Hepatocyte (in vitro differentiated cells): ENCODE measurements at regions not wholly inside any gene's neighbourhood (a gene's known extent, or its start where the extent isn't known, plus 50 kb on each side); places are given as distances from the start of the nearest gene placed in this dataset.
A peak's percentile ranks its signal among the peaks of the same experiment; 100 is the strongest.

ENCODE experiments used
- DNase-seq: peaks from one replicate; pipeline ENCODE4 v3.0.0-alpha.2; 2016; ENCODE audit warnings: low spot score
- H2AFZ ChIP-seq: fragments of 200-600 bp; sonication (generic); 2 replicates; pipeline ENCODE4 v1.6.0; 2016; ENCODE audit warnings: antibody characterized with exemption, mild to moderate bottlenecking
- H3K27ac ChIP-seq: fragments of 200-600 bp; sonication (generic); 2 replicates; pipeline ENCODE4 v1.5.1; 2016; ENCODE audit warnings: mild to moderate bottlenecking
- H3K27me3 ChIP-seq: fragments of 200-600 bp; sonication (generic); 2 replicates; pipeline ENCODE4 v1.6.1; 2016
- H3K36me3 ChIP-seq: fragments of 200-600 bp; sonication (generic); replicated peaks from 2 replicates; pipeline ENCODE4 v1.5.1; 2016; ENCODE audit warnings: low read depth; ENCODE audit not compliant: insufficient read depth
- H3K4me1 ChIP-seq: fragments of 200-600 bp; sonication (generic); 2 replicates; pipeline ENCODE4 v1.5.1; 2016; ENCODE audit warnings: mild to moderate bottlenecking, moderate library complexity; ENCODE audit not compliant: insufficient read depth
- H3K4me2 ChIP-seq: fragments of 200-600 bp; sonication (generic); 2 replicates; pipeline ENCODE4 v1.6.0; 2016
- H3K4me3 ChIP-seq: fragments of 200-600 bp; sonication (generic); 2 replicates; pipeline ENCODE4 v1.5.1; 2016; ENCODE audit warnings: mild to moderate bottlenecking
- H3K79me2 ChIP-seq: fragments of 200-600 bp; sonication (generic); 2 replicates; pipeline ENCODE4 v1.6.0; 2017; ENCODE audit warnings: mild to moderate bottlenecking
- H3K9me2 ChIP-seq: fragments of 200-600 bp; sonication (generic); replicated peaks from 2 replicates; pipeline ENCODE4 v1.6.0; 2017; ENCODE audit warnings: mild to moderate bottlenecking; ENCODE audit not compliant: insufficient read depth
- H3K9me3 ChIP-seq: fragments of 200-600 bp; sonication (generic); 2 replicates; pipeline ENCODE4 v1.5.1; 2016; ENCODE audit warnings: low read depth, mild to moderate bottlenecking
- H4K20me1 ChIP-seq: fragments of 200-600 bp; sonication (generic); 2 replicates; pipeline ENCODE4 v1.6.0; 2016; ENCODE audit warnings: mild to moderate bottlenecking; ENCODE audit not compliant: insufficient read depth, poor library complexity, severe bottlenecking
- CTCF ChIP-seq: fragments of 200-600 bp; sonication (generic); IDR thresholded peaks from 2 replicates; pipeline ENCODE4 v1.5.1; 2016; ENCODE audit warnings: antibody characterized with exemption, mild to moderate bottlenecking; ENCODE audit not compliant: poor library complexity
- EZH2 ChIP-seq: fragments of 200-600 bp; sonication (generic); IDR thresholded peaks from 2 replicates; pipeline ENCODE4 v1.6.1; 2016; ENCODE audit warnings: antibody characterized with exemption, mild to moderate bottlenecking, borderline replicate concordance
- EZH2phosphoT487 ChIP-seq: fragments of 200-600 bp; sonication (generic); IDR thresholded peaks from one replicate; pipeline ENCODE4 v1.6.1; 2018; ENCODE audit warnings: antibody characterized with exemption, mild to moderate bottlenecking, low read depth, moderate library complexity; ENCODE audit not compliant: unreplicated experiment, severe bottlenecking
- WGBS: methylation state at CpG from one replicate; pipeline ENCODE4 v1.1.6; 2016; ENCODE audit warnings: low lambda C conversion rate; ENCODE audit errors: missing lambda C conversion rate; 5-methylcytosine and 5-hydroxymethylcytosine counted together

- Histone ChIP-seq H3K4me1 (no peaks in the 10 kb centered on the region), H3K27me3 (no peaks in the 10 kb centered on the region), H4K20me1 (no peaks in the 10 kb centered on the region), H3K4me2 (no peak overlapping the region), H3K9me3 (no peaks in the 10 kb centered on the region), H3K36me3 (no peaks in the 10 kb centered on the region), H3K4me3 (no peak overlapping the region), H3K27ac (no peak overlapping the region), H3K79me2 (no peaks in the 10 kb centered on the region), H3K9me2 (no peaks in the 10 kb centered on the region), H2AFZ (no peak overlapping the region)
- 57% methylated on average over 1 of the region's 1 CpG for WGBS
- TF ChIP-seq EZH2phosphoT487 (no peak), CTCF (no peak), EZH2 (no peak)
- no peak for DNase-seq
These were observed 129.0 kb downstream of the LYPLAL1 start for GRCh38 chr1:219302697-219303096.

GRCh38 chr1:219299420-219299819, 125.7 kb downstream of the LYPLAL1 start:
- peak overlapping the region; percentile 14 for H3K27ac ChIP-seq
- H2AFZ ChIP-seq, result no peak overlapping the region
- H4K20me1 ChIP-seq, result no peaks in the 10 kb centered on the region
- H3K4me2 ChIP-seq, result no peak overlapping the region
- H3K4me1 ChIP-seq, result no peaks in the 10 kb centered on the region
- no peaks in the 10 kb centered on the region for H3K9me2 ChIP-seq
- no peaks in the 10 kb centered on the region for H3K27me3 ChIP-seq
- 88% methylated on average over 4 of the region's 4 CpGs for WGBS
- no peak for DNase-seq
- H3K4me3 ChIP-seq, result no peak overlapping the region
- H3K9me3 ChIP-seq, result no peaks in the 10 kb centered on the region
- no peaks in the 10 kb centered on the region for H3K79me2 ChIP-seq
- TF ChIP-seq EZH2phosphoT487 (no peak), CTCF (no peak), EZH2 (no peak)
- no peaks in the 10 kb centered on the region for H3K36me3 ChIP-seq

- H3K4me2 ChIP-seq, result no peak overlapping the region
- peak overlapping the region; percentile 50 for H3K27ac ChIP-seq
- no peaks in the 10 kb centered on the region for H3K27me3 ChIP-seq
- H2AFZ ChIP-seq, result no peak overlapping the region
- H3K4me3 ChIP-seq, result no peak overlapping the region
- H3K4me1 ChIP-seq, result no peaks in the 10 kb centered on the region
- H3K36me3 ChIP-seq, result no peaks in the 10 kb centered on the region
- TF ChIP-seq EZH2 (no peak), CTCF (no peak), EZH2phosphoT487 (no peak)
- no peaks in the 10 kb centered on the region for H3K9me3 ChIP-seq
- no peaks in the 10 kb centered on the region for H3K79me2 ChIP-seq
- H3K9me2 ChIP-seq, result no peaks in the 10 kb centered on the region
- H4K20me1 ChIP-seq, result no peaks in the 10 kb centered on the region
- 57% methylated on average over 4 of the region's 4 CpGs for WGBS
- peak; percentile 11 for DNase-seq
These were observed 125.0 kb downstream of the LYPLAL1 start for GRCh38 chr1:219298571-219299148.
